RWPE2 (cell line): ENCODE measurements at regions not wholly inside any gene's neighbourhood (a gene's known extent, or its start where the extent isn't known, plus 50 kb on each side); places are given as distances from the start of the nearest gene placed in this dataset.

ENCODE experiments used
- ATAC-seq: fragments of 200-7000 bp; cut with Tn5 transposase; 3 replicates; pipeline ENCODE4 v1.9.1; 2021; ENCODE audit warnings: low read depth
- DNase-seq: peaks from one replicate; pipeline ENCODE4 v3.0.0-alpha.2; 2020; ENCODE audit warnings: low spot score
- H3K27ac ChIP-seq: fragments of 450-650 bp; 2 replicates; pipeline ENCODE4 v1.5.1; 2017; ENCODE audit warnings: mild to moderate bottlenecking; ENCODE audit not compliant: poor library complexity, severe bottlenecking
- H3K27me3 ChIP-seq: fragments of 250-450 bp; sonication (Bioruptor Pico); 2 replicates; pipeline ENCODE4 v1.5.1; 2021; ENCODE audit warnings: mild to moderate bottlenecking, moderate library complexity; ENCODE audit not compliant: insufficient read depth, poor library complexity, severe bottlenecking
- H3K36me3 ChIP-seq: fragments of 250-450 bp; sonication (Bioruptor Pico); 2 replicates; pipeline ENCODE4 v1.5.1; 2020; ENCODE audit warnings: low read depth, mild to moderate bottlenecking, moderate library complexity
- H3K4me1 ChIP-seq: fragments of 250-450 bp; sonication (Bioruptor Pico); 2 replicates; pipeline ENCODE4 v1.5.1; 2021; ENCODE audit warnings: mild to moderate bottlenecking, moderate library complexity; ENCODE audit not compliant: insufficient read depth, poor library complexity, severe bottlenecking
- H3K4me3 ChIP-seq: fragments of 250-450 bp; sonication (Bioruptor Pico); 2 replicates; pipeline ENCODE4 v1.5.1; 2021; ENCODE audit warnings: mild to moderate bottlenecking, moderate library complexity; ENCODE audit not compliant: severe bottlenecking
- H3K9me3 ChIP-seq: fragments of 250-450 bp; sonication (Bioruptor Pico); 2 replicates; pipeline ENCODE4 v1.5.1; 2021; ENCODE audit warnings: mild to moderate bottlenecking, moderate library complexity; ENCODE audit not compliant: severe bottlenecking
- TF ChIP-seq, protein P1 (sequence below): fragments of 450-650 bp; IDR thresholded peaks from one replicate; pipeline ENCODE4 v1.5.1; 2017; ENCODE audit warnings: mild to moderate bottlenecking, moderate library complexity; ENCODE audit not compliant: poor library complexity, severe bottlenecking

DNA sequence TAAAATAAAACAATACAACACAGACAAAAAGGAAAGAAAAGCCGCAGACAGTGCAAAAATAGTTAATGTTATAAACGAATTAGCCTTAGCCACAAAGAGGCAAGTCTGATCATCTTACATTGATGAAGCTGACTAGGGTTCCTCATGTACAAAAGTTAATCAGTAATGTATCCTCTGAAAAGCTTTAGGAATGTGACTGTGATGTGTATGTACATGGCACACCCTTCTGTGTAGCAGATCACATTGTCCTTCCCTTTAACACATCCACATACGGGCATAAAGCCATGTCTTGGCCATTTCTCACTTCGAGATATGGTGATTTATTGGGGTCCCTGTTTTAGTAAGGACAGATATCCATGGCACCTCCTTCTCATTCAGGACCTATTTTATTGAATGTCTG is 1327.5 kb upstream of the CDH8 start:
- H3K4me1 ChIP-seq = no peaks in the 10 kb centered on the region
- H3K27me3 ChIP-seq = no peaks in the 10 kb centered on the region
- no peak overlapping the region for H3K27ac ChIP-seq
- H3K9me3 ChIP-seq = no peaks in the 10 kb centered on the region
- TF ChIP-seq, protein P1, sequence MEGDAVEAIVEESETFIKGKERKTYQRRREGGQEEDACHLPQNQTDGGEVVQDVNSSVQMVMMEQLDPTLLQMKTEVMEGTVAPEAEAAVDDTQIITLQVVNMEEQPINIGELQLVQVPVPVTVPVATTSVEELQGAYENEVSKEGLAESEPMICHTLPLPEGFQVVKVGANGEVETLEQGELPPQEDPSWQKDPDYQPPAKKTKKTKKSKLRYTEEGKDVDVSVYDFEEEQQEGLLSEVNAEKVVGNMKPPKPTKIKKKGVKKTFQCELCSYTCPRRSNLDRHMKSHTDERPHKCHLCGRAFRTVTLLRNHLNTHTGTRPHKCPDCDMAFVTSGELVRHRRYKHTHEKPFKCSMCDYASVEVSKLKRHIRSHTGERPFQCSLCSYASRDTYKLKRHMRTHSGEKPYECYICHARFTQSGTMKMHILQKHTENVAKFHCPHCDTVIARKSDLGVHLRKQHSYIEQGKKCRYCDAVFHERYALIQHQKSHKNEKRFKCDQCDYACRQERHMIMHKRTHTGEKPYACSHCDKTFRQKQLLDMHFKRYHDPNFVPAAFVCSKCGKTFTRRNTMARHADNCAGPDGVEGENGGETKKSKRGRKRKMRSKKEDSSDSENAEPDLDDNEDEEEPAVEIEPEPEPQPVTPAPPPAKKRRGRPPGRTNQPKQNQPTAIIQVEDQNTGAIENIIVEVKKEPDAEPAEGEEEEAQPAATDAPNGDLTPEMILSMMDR = no peak
- H3K4me3 ChIP-seq = no peak overlapping the region
- ATAC-seq (no peak), DNase-seq (no peak)
- H3K36me3 ChIP-seq = no peaks in the 10 kb centered on the region

DNA sequence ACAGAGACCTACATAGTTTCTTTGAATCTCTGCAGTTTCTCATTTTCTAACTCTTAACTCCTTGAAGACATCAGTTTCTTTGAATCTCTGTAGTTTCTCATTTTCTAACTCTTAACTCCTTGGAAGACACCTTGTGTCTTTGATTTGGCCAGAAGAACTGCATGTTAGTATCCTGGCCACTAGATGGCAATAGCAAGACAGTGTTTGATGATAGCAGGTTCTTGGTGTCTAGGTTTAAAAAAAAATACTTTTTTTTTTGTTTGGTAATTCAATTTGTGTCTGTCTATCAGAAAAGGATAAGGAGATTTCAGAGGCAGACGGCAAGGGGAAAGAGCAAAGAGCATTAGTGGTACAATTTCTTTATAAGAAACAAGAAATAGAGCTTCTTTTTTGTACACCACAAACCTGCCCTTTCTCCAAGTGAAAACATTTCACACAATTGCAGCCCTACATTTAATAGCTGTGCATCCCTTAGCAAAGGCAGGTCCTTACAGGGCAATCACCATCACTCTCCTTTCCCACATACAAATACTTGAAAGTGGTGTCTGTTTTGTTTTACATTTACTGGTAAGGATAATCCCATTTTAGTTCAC is 1324.9 kb upstream of the CDH8 start:
- Histone ChIP-seq H3K27me3 (no peaks in the 10 kb centered on the region), H3K4me1 (no peaks in the 10 kb centered on the region), H3K4me3 (no peak overlapping the region), H3K27ac (no peak overlapping the region), H3K9me3 (no peaks in the 10 kb centered on the region), H3K36me3 (no peaks in the 10 kb centered on the region)
- no peak for ATAC-seq
- TF ChIP-seq, protein P1 = peak; percentile 85
- DNase-seq = no peak

GRCh38 chr16:63349961-63350360 is 1313.7 kb upstream of the CDH8 start:
- ATAC-seq (no peak), DNase-seq (no peak)
- Histone ChIP-seq H3K4me1 (no peaks in the 10 kb centered on the region), H3K36me3 (no peaks in the 10 kb centered on the region), H3K27ac (no peak overlapping the region), H3K9me3 (no peaks in the 10 kb centered on the region), H3K27me3 (no peaks in the 10 kb centered on the region), H3K4me3 (no peak overlapping the region)
- TF ChIP-seq, protein P1 = no peak

GRCh38 chr16:63346000-63346399 is 1309.8 kb upstream of the CDH8 start:
- TF ChIP-seq, protein P1 = no peak
- Histone ChIP-seq H3K36me3 (no peaks in the 10 kb centered on the region), H3K4me1 (no peaks in the 10 kb centered on the region), H3K9me3 (no peaks in the 10 kb centered on the region), H3K27me3 (peaks cover 8% of the 10 kb centered on the region), H3K4me3 (no peak overlapping the region), H3K27ac (no peak overlapping the region)
- no peak for ATAC-seq
- DNase-seq = no peak

- H3K9me3 ChIP-seq = no peaks in the 10 kb centered on the region
- no peak overlapping the region for H3K27ac ChIP-seq
- no peak overlapping the region for H3K4me3 ChIP-seq
- ATAC-seq (no peak), DNase-seq (no peak)
- no peaks in the 10 kb centered on the region for H3K4me1 ChIP-seq
- TF ChIP-seq, protein P1 = no peak
- peaks cover 15% of the 10 kb centered on the region for H3K27me3 ChIP-seq
- H3K36me3 ChIP-seq = no peaks in the 10 kb centered on the region
These were observed 1301.0 kb upstream of the CDH8 start for GRCh38 chr16:63337264-63337663.
